ENCODE measurements at regions not wholly inside any gene's neighbourhood (a gene's known extent, or its start where the extent isn't known, plus 50 kb on each side); places are given as distances from the start of the nearest gene placed in this dataset.
"Not testable (repeated sequence)": the region's sequence is repeated elsewhere in the genome, so short reads cannot be mapped to it uniquely, and the experiment has no call there.

GRCh38 chr7:149635561-149636329 lies 137.6 kb downstream of the ZNF467 start:
- Mint-ChIP-seq H3K4me3 (no peak overlapping the region), H3K9me3 (no peaks in the 10 kb centered on the region), H3K4me1 (no peaks in the 10 kb centered on the region), H3K27ac (no peak overlapping the region), H3K36me3 (no peaks in the 10 kb centered on the region), H3K27me3 (ENCODE audit: low read depth in 2 of 2) (peaks cover 11 to 23% of the 10 kb centered on the region in 2 donors)
- TF ChIP-seq CTCF (IDR thresholded peaks at IDR 0.05): no peak
- 77% methylated on average over 10 of the region's 10 CpGs for WGBS (ENCODE audit: insufficient coverage)
- H3K4me3 ChIP-seq (ENCODE audit: low read length): no peak overlapping the region
- no peaks in the 10 kb centered on the region for H3K9me3 ChIP-seq (ENCODE audit: control insufficient read depth, insufficient read depth, low read length)
- H3K4me1 ChIP-seq (ENCODE audit: control insufficient read depth, insufficient read depth, low read length): no peaks in the 10 kb centered on the region
- no peaks in the 10 kb centered on the region for H3K36me3 ChIP-seq (ENCODE audit: control insufficient read depth, insufficient read depth, low read length)
- intact Hi-C loops (cut with micrococcal nuclease): no loop called here
- no peak overlapping the region for H3K27ac ChIP-seq (ENCODE audit: low read length)
- no peaks in the 10 kb centered on the region for H3K27me3 ChIP-seq (ENCODE audit: control insufficient read depth, insufficient read depth, low read length)
- DNase-seq (no peak), ATAC-seq (no peak)

GRCh38 chr7:149633976-149634945 lies 136.7 kb upstream of the ZNF746 start:
- TF ChIP-seq CTCF (IDR thresholded peaks at IDR 0.05): no peak
- WGBS (ENCODE audit: insufficient coverage): 77% methylated on average over 13 of the region's 13 CpGs
- no peak overlapping the region for H3K27ac Mint-ChIP-seq
- H3K9me3 ChIP-seq (ENCODE audit: control insufficient read depth, insufficient read depth, low read length): no peaks in the 10 kb centered on the region
- H3K27ac ChIP-seq (ENCODE audit: low read length): no peak overlapping the region
- DNase-seq: no peak
- no peaks in the 10 kb centered on the region for H3K4me1 ChIP-seq (ENCODE audit: control insufficient read depth, insufficient read depth, low read length)
- H3K4me3 ChIP-seq (ENCODE audit: low read length): no peak overlapping the region
- no peaks in the 10 kb centered on the region for H3K9me3 Mint-ChIP-seq
- no peak for ATAC-seq
- no peaks in the 10 kb centered on the region for H3K36me3 ChIP-seq (ENCODE audit: control insufficient read depth, insufficient read depth, low read length)
- intact Hi-C loops (cut with micrococcal nuclease): no loop called here
- H3K4me3 Mint-ChIP-seq: no peak overlapping the region
- no peaks in the 10 kb centered on the region for H3K4me1 Mint-ChIP-seq
- H3K36me3 Mint-ChIP-seq: no peaks in the 10 kb centered on the region
- no peaks in the 10 kb centered on the region for H3K27me3 ChIP-seq (ENCODE audit: control insufficient read depth, insufficient read depth, low read length)
- H3K27me3 Mint-ChIP-seq (ENCODE audit: low read depth in 2 of 2): peaks cover 11 to 22% of the 10 kb centered on the region in 2 donors

GRCh38 chr7:149628361-149629149 lies 130.9 kb upstream of the ZNF746 start:
- intact Hi-C loops (cut with micrococcal nuclease); H3K4me3 Mint-ChIP-seq; H3K9me3 ChIP-seq (ENCODE audit: control insufficient read depth, insufficient read depth, low read length); H3K4me3 ChIP-seq (ENCODE audit: low read length); H3K36me3 ChIP-seq (ENCODE audit: control insufficient read depth, insufficient read depth, low read length); DNase-seq; H3K4me1 ChIP-seq (ENCODE audit: control insufficient read depth, insufficient read depth, low read length); ATAC-seq; H3K9me3 Mint-ChIP-seq; H3K27ac ChIP-seq (ENCODE audit: low read length); H3K27me3 ChIP-seq (ENCODE audit: control insufficient read depth, insufficient read depth, low read length); H3K27ac Mint-ChIP-seq; H3K36me3 Mint-ChIP-seq: not testable (repeated sequence)
- H3K27me3 Mint-ChIP-seq (ENCODE audit: low read depth in 2 of 2): peaks cover 11 to 13% of the 10 kb centered on the region in 2 donors
- WGBS (ENCODE audit: insufficient coverage): 84% methylated on average over 11 of the region's 11 CpGs
- peaks cover 5 to 16% of the 10 kb centered on the region in 2 donors for H3K4me1 Mint-ChIP-seq

Measured in natural killer cell (primary cell).